ENCODE measurements at regions not wholly inside any gene's neighbourhood (a gene's known extent, or its start where the extent isn't known, plus 50 kb on each side); places are given as distances from the start of the nearest gene placed in this dataset.

- Histone ChIP-seq H3K27ac (ENCODE audit: low read length) (no peak overlapping the region), H3K4me3 (ENCODE audit: low read depth in 2 of 2, low read length in 2 of 2) (no peak overlapping the region), H3K36me3 (ENCODE audit: control insufficient read depth, insufficient read depth, low read length) (no peaks in the 10 kb centered on the region), H3K27me3 (ENCODE audit: control insufficient read depth, insufficient read depth, low read length) (no peaks in the 10 kb centered on the region), H3K9me3 (ENCODE audit: control insufficient read depth, insufficient read depth, low read depth, low read length) (no peaks in the 10 kb centered on the region), H3K4me1 (ENCODE audit: control insufficient read depth, insufficient read depth, low read length) (no peaks in the 10 kb centered on the region)
- ATAC-seq (no peak), DNase-seq (ENCODE audit: low read depth, low spot score) (no peak)
- ChIA-PET CTCF (no interaction called here), POLR2A (no interaction called here)
- BruUV-seq (replicated peaks), result no TSS peak
- in situ Hi-C loops (cut with HindIII; ENCODE audit: low pct_unique_long_range_greater_than_20kb, low sequenced_read_pairs) (no loop called here), intact Hi-C loops (cut with micrococcal nuclease; ENCODE audit: unreplicated experiment) (no loop called here)
- TF ChIP-seq TCF7L2 (IDR thresholded peaks at IDR 0.05; ENCODE audit: low read depth, low read length) (no peak), POLR2AphosphoS5 (IDR thresholded peaks at IDR 0.05; ENCODE audit: low read depth, low read length) (no peak), SIN3A (IDR thresholded peaks at IDR 0.05; ENCODE audit: borderline replicate concordance, insufficient read depth, low read depth, low read length) (no peak), CTCF (IDR thresholded peaks at IDR 0.05) (no peak)
Observed at GRCh38 chr18:47383729-47384128, 132.3 kb upstream of the SKOR2 start.

- ATAC-seq (no peak), DNase-seq (ENCODE audit: low read depth, low spot score) (no peak)
- Histone ChIP-seq H3K4me1 (ENCODE audit: control insufficient read depth, insufficient read depth, low read length) (no peaks in the 10 kb centered on the region), H3K27me3 (ENCODE audit: control insufficient read depth, insufficient read depth, low read length) (no peaks in the 10 kb centered on the region), H3K36me3 (ENCODE audit: control insufficient read depth, insufficient read depth, low read length) (no peaks in the 10 kb centered on the region), H3K27ac (ENCODE audit: low read length) (no peak overlapping the region), H3K4me3 (ENCODE audit: low read depth in 2 of 2, low read length in 2 of 2) (no peak overlapping the region), H3K9me3 (ENCODE audit: control insufficient read depth, insufficient read depth, low read depth, low read length) (no peaks in the 10 kb centered on the region)
- POLR2A ChIA-PET, result no interaction called here
- TF ChIP-seq POLR2AphosphoS5 (IDR thresholded peaks at IDR 0.05; ENCODE audit: low read depth, low read length) (no peak), SIN3A (IDR thresholded peaks at IDR 0.05; ENCODE audit: borderline replicate concordance, insufficient read depth, low read depth, low read length) (no peak), CTCF (IDR thresholded peaks at IDR 0.05) (no peak), TCF7L2 (IDR thresholded peaks at IDR 0.05; ENCODE audit: low read depth, low read length) (no peak), REST (IDR thresholded peaks at IDR 0.05; ENCODE audit: insufficient read depth in 1 of 2, low read depth in 2 of 2, low read length in 1 of 2) (no peak)
- in situ Hi-C loops (cut with HindIII; ENCODE audit: low pct_unique_long_range_greater_than_20kb, low sequenced_read_pairs), result no loop called here
- no TSS peak for BruUV-seq (replicated peaks)
- intact Hi-C loops (cut with micrococcal nuclease; ENCODE audit: unreplicated experiment), result no loop called here
- CTCF ChIA-PET, result no interaction called here
Observed at GRCh38 chr18:47381975-47382570, 130.6 kb upstream of the SKOR2 start.

All from Panc1 (cell line).